ENCODE measurements at regions not wholly inside any gene's neighbourhood (a gene's known extent, or its start where the extent isn't known, plus 50 kb on each side); places are given as distances from the start of the nearest gene placed in this dataset.

- Histone ChIP-seq H3F3A (replicated peaks; ENCODE audit: insufficient read depth) (no peaks in the 10 kb centered on the region), H3K9me2 (no peaks in the 10 kb centered on the region), H4K20me1 (ENCODE audit: insufficient read depth) (no peaks in the 10 kb centered on the region), H3K4me3 (ENCODE audit: low read depth in 2 of 2, low read length in 1 of 2) (no peak overlapping the region), H2AFZ (ENCODE audit: low read depth) (no peak overlapping the region), H3K27ac (ENCODE audit: low read depth in 2 of 2, low read length in 1 of 2) (no peak overlapping the region), H3K9me3 (no peaks in the 10 kb centered on the region), H3K36me3 (replicated peaks in 1 of 2; ENCODE audit: control insufficient read depth in 1 of 2, insufficient read depth in 2 of 2, low read length in 1 of 2) (no peaks in the 10 kb centered on the region), H3K4me1 (ENCODE audit: control insufficient read depth in 1 of 2, insufficient read depth in 2 of 2, low read depth in 1 of 2, low read length in 1 of 2) (no peaks in the 10 kb centered on the region), H3K79me2 (ENCODE audit: insufficient read depth) (no peaks in the 10 kb centered on the region), H3K4me2 (no peak overlapping the region), H3K27me3 (ENCODE audit: insufficient read depth) (no peaks in the 10 kb centered on the region), H3K9ac (no peak overlapping the region)
- TF ChIP-seq, protein P1, sequence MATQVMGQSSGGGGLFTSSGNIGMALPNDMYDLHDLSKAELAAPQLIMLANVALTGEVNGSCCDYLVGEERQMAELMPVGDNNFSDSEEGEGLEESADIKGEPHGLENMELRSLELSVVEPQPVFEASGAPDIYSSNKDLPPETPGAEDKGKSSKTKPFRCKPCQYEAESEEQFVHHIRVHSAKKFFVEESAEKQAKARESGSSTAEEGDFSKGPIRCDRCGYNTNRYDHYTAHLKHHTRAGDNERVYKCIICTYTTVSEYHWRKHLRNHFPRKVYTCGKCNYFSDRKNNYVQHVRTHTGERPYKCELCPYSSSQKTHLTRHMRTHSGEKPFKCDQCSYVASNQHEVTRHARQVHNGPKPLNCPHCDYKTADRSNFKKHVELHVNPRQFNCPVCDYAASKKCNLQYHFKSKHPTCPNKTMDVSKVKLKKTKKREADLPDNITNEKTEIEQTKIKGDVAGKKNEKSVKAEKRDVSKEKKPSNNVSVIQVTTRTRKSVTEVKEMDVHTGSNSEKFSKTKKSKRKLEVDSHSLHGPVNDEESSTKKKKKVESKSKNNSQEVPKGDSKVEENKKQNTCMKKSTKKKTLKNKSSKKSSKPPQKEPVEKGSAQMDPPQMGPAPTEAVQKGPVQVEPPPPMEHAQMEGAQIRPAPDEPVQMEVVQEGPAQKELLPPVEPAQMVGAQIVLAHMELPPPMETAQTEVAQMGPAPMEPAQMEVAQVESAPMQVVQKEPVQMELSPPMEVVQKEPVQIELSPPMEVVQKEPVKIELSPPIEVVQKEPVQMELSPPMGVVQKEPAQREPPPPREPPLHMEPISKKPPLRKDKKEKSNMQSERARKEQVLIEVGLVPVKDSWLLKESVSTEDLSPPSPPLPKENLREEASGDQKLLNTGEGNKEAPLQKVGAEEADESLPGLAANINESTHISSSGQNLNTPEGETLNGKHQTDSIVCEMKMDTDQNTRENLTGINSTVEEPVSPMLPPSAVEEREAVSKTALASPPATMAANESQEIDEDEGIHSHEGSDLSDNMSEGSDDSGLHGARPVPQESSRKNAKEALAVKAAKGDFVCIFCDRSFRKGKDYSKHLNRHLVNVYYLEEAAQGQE (IDR thresholded peaks at IDR 0.05; ENCODE audit: low read depth, low read length) = no peak
- TF ChIP-seq SIN3A (IDR thresholded peaks at IDR 0.05; ENCODE audit: borderline replicate concordance, low read depth, low read length) (no peak), FOXJ3 (CRISPR knock-in tag; IDR thresholded peaks at IDR 0.05) (no peak), TCF12 (IDR thresholded peaks at IDR 0.05) (no peak), TEAD4 (IDR thresholded peaks at IDR 0.05; ENCODE audit: borderline replicate concordance, insufficient read depth) (no peak), YY1 (IDR thresholded peaks at IDR 0.05; ENCODE audit: low read depth) (no peak), MXI1 (IDR thresholded peaks at IDR 0.05; ENCODE audit: low read depth, low read length) (no peak), ELF1 (IDR thresholded peaks at IDR 0.05) (no peak), JUND (IDR thresholded peaks at IDR 0.05) (no peak), GABPA (IDR thresholded peaks at IDR 0.05; ENCODE audit: low read depth) (no peak), RCOR1 (IDR thresholded peaks at IDR 0.05; ENCODE audit: low read length) (no peak), NRF1 (IDR thresholded peaks at IDR 0.05; ENCODE audit: low read depth, low read length) (no peak), RAD21 (IDR thresholded peaks at IDR 0.05; ENCODE audit: low read length) (no peak), NFIC (IDR thresholded peaks at IDR 0.05; ENCODE audit: borderline replicate concordance) (no peak), PBX3 (IDR thresholded peaks at IDR 0.05) (no peak), GATA2 (CRISPR knock-in tag; IDR thresholded peaks at IDR 0.05) (no peak), EZH2phosphoT487 (IDR thresholded peaks at IDR 0.05; ENCODE audit: borderline replicate concordance, low read depth) (no peak), FOSL2 (IDR thresholded peaks at IDR 0.05; ENCODE audit: borderline replicate concordance, low read depth) (no peak), SMC3 (IDR thresholded peaks at IDR 0.05; ENCODE audit: low read depth, low read length) (no peak)
- DNase-seq = no peak
- WGBS (ENCODE audit: low lambda C conversion rate) = 3% methylated on average over 4 of the region's 4 CpGs
- POLR2A ChIA-PET = no interaction called here
- CTCF ChIA-PET = no interaction called here
Observed at GRCh38 chr21:30943243-30943642, 61.9 kb upstream of the KRTAP11-1 start.
